PC-9 (cell line): ENCODE measurements at regions not wholly inside any gene's neighbourhood (a gene's known extent, or its start where the extent isn't known, plus 50 kb on each side); places are given as distances from the start of the nearest gene placed in this dataset.

Experiments
- BruUV-seq: library from RNA; stranded (reverse); fragments of 400-500 nt; replicated peaks from 2 replicates; lab custom pipeline; 2021; lab: Mats Ljungman, UMichigan
- CTCF ChIA-PET: fragments of 300-600 bp; sonication (Branson Sonifier 250); formaldehyde crosslinking; loops from one replicate; lab custom pipeline; 2022; ENCODE audit warnings: antibody characterized with exemption; lab: Charles Lee
- POLR2A ChIA-PET: fragments of 300-600 bp; sonication (Branson Sonifier 250); formaldehyde crosslinking; loops from one replicate; lab custom pipeline; 2022; ENCODE audit warnings: antibody characterized with exemption; ENCODE audit not compliant: unreplicated experiment; lab: Charles Lee
- DNase-seq, 2 experiments: peaks; one replicate each; pipeline versions ENCODE4 v3.0.0 to v3.0.0-alpha.2; 2015 to 2022; ENCODE audit warnings: mixed read lengths in 1 of 2
- H2AFZ ChIP-seq: fragments of 200-600 bp; sonication (generic); 2 replicates; pipeline ENCODE4 v1.8.1; 2017; ENCODE audit warnings: antibody characterized with exemption
- H3F3A ChIP-seq: fragments of 200-600 bp; sonication (generic); 2 replicates; pipeline ENCODE4 v1.8.1; 2017; ENCODE audit warnings: antibody characterized with exemption, mild to moderate bottlenecking, low read depth; ENCODE audit not compliant: insufficient read depth
- H3K27ac ChIP-seq: fragments of 200-600 bp; sonication (generic); 2 replicates; pipeline ENCODE4 v1.6.1; 2016; ENCODE audit warnings: mixed run types
- H3K27me3 ChIP-seq: fragments of 200-600 bp; sonication (generic); 2 replicates; pipeline ENCODE4 v1.6.1; 2016; ENCODE audit warnings: low read depth, mixed run types; ENCODE audit not compliant: insufficient read depth
- H3K36me3 ChIP-seq: fragments of 200-600 bp; sonication (generic); 2 replicates; pipeline ENCODE4 v1.6.1; 2016; ENCODE audit warnings: low read depth, mixed run types
- H3K4me1 ChIP-seq: fragments of 200-600 bp; sonication (generic); replicated peaks from 2 replicates; pipeline ENCODE4 v1.6.1; 2016; ENCODE audit warnings: mixed run types; ENCODE audit not compliant: insufficient read depth
- H3K4me2 ChIP-seq: fragments of 200-600 bp; sonication (generic); 2 replicates; pipeline ENCODE4 v1.6.1; 2017; ENCODE audit warnings: mixed run types
- H3K4me3 ChIP-seq: fragments of 200-600 bp; sonication (generic); 2 replicates; pipeline ENCODE4 v1.6.1; 2016; ENCODE audit warnings: mixed run types
- H3K79me2 ChIP-seq: fragments of 200-600 bp; sonication (generic); 2 replicates; pipeline ENCODE4 v1.6.1; 2017; ENCODE audit warnings: low read depth, mixed run types
- H3K9me2 ChIP-seq: fragments of 200-600 bp; sonication (generic); 2 replicates; pipeline ENCODE4 v1.8.1; 2017; ENCODE audit warnings: mild to moderate bottlenecking; ENCODE audit not compliant: insufficient read depth
- H3K9me3 ChIP-seq: fragments of 200-600 bp; sonication (generic); 2 replicates; pipeline ENCODE4 v1.8.1; 2016; ENCODE audit warnings: low read depth; ENCODE audit not compliant: insufficient read depth
- H4K20me1 ChIP-seq: fragments of 200-600 bp; sonication (generic); 2 replicates; pipeline ENCODE4 v1.8.1; 2017; ENCODE audit not compliant: insufficient read depth
- CTCF ChIP-seq: fragments of 200-600 bp; sonication (generic); conservative IDR thresholded peaks from 2 replicates; pipeline ENCODE4 v1.6.1; 2017; ENCODE audit warnings: mixed run types, antibody characterized with exemption, mild to moderate bottlenecking, moderate library complexity
- EZH2 ChIP-seq: fragments of 200-600 bp; sonication (generic); IDR thresholded peaks from 2 replicates; pipeline ENCODE4 v1.8.0; 2017; ENCODE audit warnings: antibody characterized with exemption, low read depth
- intact Hi-C: fragments of 100-400 bp; cut with micrococcal nuclease; formaldehyde crosslinking; loops from one replicate; pipeline ENCODE4 v1.10.0; 2022; ENCODE audit not compliant: unreplicated experiment

GRCh38 chr13:87302931-87303330 lies 368.2 kb upstream of the SLITRK5 start:
- POLR2A ChIA-PET, result no interaction called here
- Histone ChIP-seq H3K4me1 (no peaks in the 10 kb centered on the region), H3K36me3 (no peaks in the 10 kb centered on the region), H3K9me3 (no peaks in the 10 kb centered on the region; the same call in 1 of the 2 replicates), H3K27me3 (no peaks in the 10 kb centered on the region), H3F3A (no peaks in the 10 kb centered on the region), H4K20me1 (no peaks in the 10 kb centered on the region), H3K79me2 (no peaks in the 10 kb centered on the region), H3K9me2 (no peaks in the 10 kb centered on the region), H2AFZ (no peak overlapping the region), H3K4me3 (no peak overlapping the region), H3K27ac (no peak overlapping the region), H3K4me2 (no peak overlapping the region)
- TF ChIP-seq EZH2 (no peak), CTCF (no peak)
- BruUV-seq, result no TSS peak
- intact Hi-C loops, result no loop called here
- CTCF ChIA-PET, result no interaction called here
- DNase-seq, result no peak

GRCh38 chr13:87311165-87311564 lies 360.0 kb upstream of the SLITRK5 start:
- Histone ChIP-seq H3K36me3 (no peaks in the 10 kb centered on the region), H3K9me3 (no peaks in the 10 kb centered on the region), H2AFZ (no peak overlapping the region), H3K79me2 (no peaks in the 10 kb centered on the region), H3F3A (no peaks in the 10 kb centered on the region), H3K4me1 (no peaks in the 10 kb centered on the region), H3K9me2 (no peaks in the 10 kb centered on the region), H3K4me2 (no peak overlapping the region), H4K20me1 (no peaks in the 10 kb centered on the region), H3K27ac (no peak overlapping the region), H3K4me3 (no peak overlapping the region), H3K27me3 (no peaks in the 10 kb centered on the region)
- intact Hi-C loops, result no loop called here
- no peak for DNase-seq
- BruUV-seq, result no TSS peak
- POLR2A ChIA-PET, result no interaction called here
- CTCF ChIA-PET, result no interaction called here
- TF ChIP-seq EZH2 (no peak), CTCF (no peak)

- Histone ChIP-seq H2AFZ (no peak overlapping the region), H3K79me2 (no peaks in the 10 kb centered on the region), H3F3A (no peaks in the 10 kb centered on the region), H3K36me3 (no peaks in the 10 kb centered on the region), H3K27me3 (no peaks in the 10 kb centered on the region), H3K4me1 (no peaks in the 10 kb centered on the region), H3K4me3 (no peak overlapping the region), H3K4me2 (no peak overlapping the region), H3K27ac (no peak overlapping the region), H4K20me1 (no peaks in the 10 kb centered on the region), H3K9me2 (no peaks in the 10 kb centered on the region), H3K9me3 (no peaks in the 10 kb centered on the region)
- TF ChIP-seq CTCF (no peak), EZH2 (no peak)
- CTCF ChIA-PET, result no interaction called here
- no peak for DNase-seq
- intact Hi-C loops, result no loop called here
- BruUV-seq, result no TSS peak
- POLR2A ChIA-PET, result no interaction called here
Measured at GRCh38 chr13:87314822-87315221, 356.3 kb upstream of the SLITRK5 start.
